ENCODE measurements at regions not wholly inside any gene's neighbourhood (a gene's known extent, or its start where the extent isn't known, plus 50 kb on each side); places are given as distances from the start of the nearest gene placed in this dataset.

- no peak for TF ChIP-seq CTCF (IDR thresholded peaks at IDR 0.05 in 8 of 11, conservative IDR thresholded peaks at IDR 0.05 in 3 of 11)
- TF ChIP-seq POLR2AphosphoS5 (IDR thresholded peaks at IDR 0.05) = no peak
- TF ChIP-seq POLR2A (IDR thresholded peaks at IDR 0.05) = no peak
- Histone ChIP-seq H3K4me1 (no peaks in the 10 kb centered on the region), H3K4me3 (no peak overlapping the region), H3K27me3 (replicated peaks in 1 of 7) (no peaks in the 10 kb centered on the region), H3K27ac (no peak overlapping the region), H3K36me3 (no peaks in the 10 kb centered on the region), H3K9me3 (no peaks in the 10 kb centered on the region)
- intact Hi-C loops (cut with DNase I; ENCODE audit: low total_unique reads) = no loop called here
- 78 to 92% (median 90%) methylated on average over 4 of the region's 4 CpGs for WGBS, 5 donors
- no peak for DNase-seq
Observed at GRCh38 chr1:200272481-200273068, 137.3 kb downstream of the ZNF281 start.

- no peak for TF ChIP-seq CTCF (IDR thresholded peaks at IDR 0.05 in 8 of 11, conservative IDR thresholded peaks at IDR 0.05 in 3 of 11)
- no peak for TF ChIP-seq POLR2AphosphoS5 (IDR thresholded peaks at IDR 0.05)
- no peak for TF ChIP-seq POLR2A (IDR thresholded peaks at IDR 0.05)
- intact Hi-C loops (cut with DNase I; ENCODE audit: low total_unique reads) = no loop called here
- no peaks in the 10 kb centered on the region for H3K27me3 ChIP-seq (replicated peaks in 1 of 7)
- H3K27ac ChIP-seq = no peak overlapping the region
- no peaks in the 10 kb centered on the region for H3K36me3 ChIP-seq
- no peak for DNase-seq
- no peaks in the 10 kb centered on the region for H3K9me3 ChIP-seq
- WGBS, 5 donors = 97 to 100% (median 100%) methylated on average over 1 of the region's 1 CpG
- H3K4me1 ChIP-seq = peaks cover 0 to 5% (median 0%) of the 10 kb centered on the region in 6 donors
- H3K4me3 ChIP-seq = no peak overlapping the region
Observed at GRCh38 chr1:200269256-200269655, 140.6 kb downstream of the ZNF281 start.

DNA sequence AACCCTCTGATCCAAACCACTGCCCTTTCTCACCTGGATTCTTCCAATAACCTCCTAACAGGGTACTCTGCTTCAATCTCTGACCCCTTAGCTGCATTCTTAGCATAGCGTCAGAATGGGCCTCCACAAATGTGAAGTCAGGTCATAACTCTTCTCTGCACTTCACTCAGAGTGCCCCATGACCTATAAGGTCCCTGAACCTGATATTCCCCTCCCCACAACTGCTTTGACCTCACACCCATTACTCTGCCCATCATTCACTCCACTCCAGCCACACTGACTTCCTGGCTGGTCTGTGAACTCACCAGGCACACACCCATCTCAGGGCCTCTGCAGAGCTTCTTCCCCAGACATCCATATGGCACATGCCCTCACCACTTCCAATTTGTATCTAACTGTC lies 141.9 kb downstream of the ZNF281 start:
- intact Hi-C loops (cut with DNase I; ENCODE audit: low total_unique reads) = no loop called here
- Histone ChIP-seq H3K4me3 (no peak overlapping the region), H3K27ac (no peak overlapping the region), H3K27me3 (replicated peaks in 1 of 7) (no peaks in the 10 kb centered on the region), H3K36me3 (no peaks in the 10 kb centered on the region), H3K9me3 (no peaks in the 10 kb centered on the region), H3K4me1 (peaks cover 0 to 5% (median 0%) of the 10 kb centered on the region in 6 donors)
- no peak for DNase-seq
- no peak for TF ChIP-seq CTCF (IDR thresholded peaks at IDR 0.05 in 8 of 11, conservative IDR thresholded peaks at IDR 0.05 in 3 of 11)
- TF ChIP-seq POLR2A (IDR thresholded peaks at IDR 0.05) = no peak
- no peak for TF ChIP-seq POLR2AphosphoS5 (IDR thresholded peaks at IDR 0.05)
- WGBS, 5 donors = 89 to 100% (median 94%) methylated on average over 1 of the region's 1 CpG

DNA sequence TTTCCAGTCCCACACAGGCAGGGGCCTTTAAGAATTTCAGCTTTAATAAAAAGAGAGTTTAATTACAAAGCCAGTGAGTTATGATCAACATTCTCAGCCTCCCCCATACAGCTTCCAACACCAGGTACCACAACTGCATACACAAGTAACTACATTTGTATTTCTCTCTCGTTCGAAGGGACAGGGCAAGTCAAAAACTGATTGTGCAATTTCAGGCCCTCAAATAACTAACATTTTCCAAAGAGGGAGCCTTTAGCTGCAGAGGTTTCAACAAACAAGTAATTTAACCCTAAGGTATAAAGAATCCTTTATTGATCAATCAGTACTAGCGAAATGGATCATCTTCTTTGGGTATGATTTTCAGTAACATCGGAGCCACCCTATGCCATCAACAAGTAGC lies 142.4 kb downstream of the ZNF281 start:
- TF ChIP-seq POLR2A (IDR thresholded peaks at IDR 0.05) (no peak), POLR2AphosphoS5 (IDR thresholded peaks at IDR 0.05) (no peak), CTCF (IDR thresholded peaks at IDR 0.05 in 8 of 11, conservative IDR thresholded peaks at IDR 0.05 in 3 of 11) (no peak)
- H3K27me3 ChIP-seq (replicated peaks in 1 of 7) = no peaks in the 10 kb centered on the region

More for the DNA sequence above, 142.4 kb downstream of the ZNF281 start:
- DNase-seq = no peak
- intact Hi-C loops (cut with DNase I; ENCODE audit: low total_unique reads) = no loop called here
- 85 to 95% (median 88%) methylated on average over 4 of the region's 4 CpGs for WGBS, 5 donors
- Histone ChIP-seq H3K4me1 (peaks cover 0 to 5% (median 0%) of the 10 kb centered on the region in 6 donors), H3K36me3 (no peaks in the 10 kb centered on the region), H3K9me3 (no peaks in the 10 kb centered on the region), H3K4me3 (no peak overlapping the region), H3K27ac (no peak overlapping the region)
